SK-N-SH (cell line): ENCODE measurements at regions not wholly inside any gene's neighbourhood (a gene's known extent, or its start where the extent isn't known, plus 50 kb on each side); places are given as distances from the start of the nearest gene placed in this dataset.

Experiments
- CTCF ChIA-PET: fragments of 300-600, 350-600 bp; formaldehyde crosslinking; extraction: SDS; loops from one replicate; lab custom pipeline; 2021; lab: Yijun Ruan, JAX
- POLR2A ChIA-PET: fragments of 350-600 bp; sonication (Branson Sonifier 250); formaldehyde crosslinking; extraction: SDS; loops from one replicate; lab custom pipeline; 2020; ENCODE audit warnings: antibody characterized with exemption, inconsistent platforms; lab: Yijun Ruan, JAX
- DNase-seq: peaks from one replicate; pipeline ENCODE4 v3.0.0; 2012
- H2AFZ ChIP-seq: fragments of 200-600 bp; sonication (generic); 2 replicates; pipeline ENCODE4 v1.8.1; 2016; ENCODE audit warnings: antibody characterized with exemption, mild to moderate bottlenecking, low read depth
- H3F3A ChIP-seq: fragments of 200-600 bp; sonication (generic); replicated peaks from 2 replicates; pipeline ENCODE3; 2016; ENCODE audit warnings: antibody characterized with exemption, mild to moderate bottlenecking; ENCODE audit not compliant: insufficient read depth
- H3K27ac ChIP-seq, 2 experiments: fragments of 200-500 bp in 1 of 2; fragments of 200-600 bp in 1 of 2; sonication (Bioruptor generic) in 1 of 2; sonication (generic), shearing (Covaris generic) in 1 of 2; 2 replicates each; pipeline versions ENCODE4 v1.5.1 to v1.6.1; 2014 to 2016; ENCODE audit warnings: low read depth in 2 of 2, inconsistent platforms in 1 of 2, low read length in 1 of 2, mild to moderate bottlenecking in 1 of 2, mixed read lengths in 1 of 2
- H3K27me3 ChIP-seq: fragments of 200-600 bp; sonication (generic), shearing (Covaris generic); 2 replicates; pipeline ENCODE4 v1.6.1; 2016; ENCODE audit warnings: mixed run types; ENCODE audit not compliant: insufficient read depth
- H3K36me3 ChIP-seq, 2 experiments: fragments of 200-500 bp in 1 of 2; fragments of 200-600 bp in 1 of 2; sonication (Bioruptor generic) in 1 of 2; sonication (generic) in 1 of 2; replicated peaks in 1 of 2; 2 replicates each; pipeline versions ENCODE3 to v1.5.1; 2014 to 2016; ENCODE audit warnings: low read length in 1 of 2, mild to moderate bottlenecking in 1 of 2; ENCODE audit not compliant: insufficient read depth in 2 of 2, control insufficient read depth in 1 of 2
- H3K4me1 ChIP-seq, 2 experiments: fragments of 200-500 bp in 1 of 2; fragments of 200-600 bp in 1 of 2; sonication (Bioruptor generic) in 1 of 2; sonication (generic), shearing (Covaris generic) in 1 of 2; 2 replicates each; pipeline versions ENCODE4 v1.5.1 to v1.6.1; 2014 to 2016; ENCODE audit warnings: low read depth in 1 of 2, low read length in 1 of 2, mixed run types in 1 of 2; ENCODE audit not compliant: insufficient read depth in 2 of 2, control insufficient read depth in 1 of 2
- H3K4me2 ChIP-seq: fragments of 200-600 bp; sonication (generic), shearing (Covaris generic); 2 replicates; pipeline ENCODE4 v1.6.1; 2017; ENCODE audit warnings: mixed run types
- H3K4me3 ChIP-seq, 2 experiments: fragments of 200-500 bp in 1 of 2; fragments of 200-600 bp in 1 of 2; sonication (Bioruptor generic) in 1 of 2; sonication (generic), shearing (Covaris generic) in 1 of 2; 2 replicates each; pipeline versions ENCODE4 v1.5.1 to v1.8.1; 2014 to 2016; ENCODE audit warnings: low read depth in 2 of 2, inconsistent platforms in 1 of 2, low read length in 1 of 2, mild to moderate bottlenecking in 1 of 2, mixed read lengths in 1 of 2, moderate library complexity in 1 of 2
- H3K79me2 ChIP-seq: fragments of 200-600 bp; sonication (generic); 2 replicates; pipeline ENCODE4 v1.8.1; 2017; ENCODE audit warnings: mild to moderate bottlenecking; ENCODE audit not compliant: insufficient read depth
- H3K9ac ChIP-seq: fragments of 200-600 bp; sonication (generic); 2 replicates; pipeline ENCODE4 v1.6.1; 2017; ENCODE audit warnings: mixed run types
- H3K9me2 ChIP-seq: fragments of 200-600 bp; sonication (generic); 2 replicates; pipeline ENCODE4 v1.6.1; 2017; ENCODE audit warnings: mixed run types
- H3K9me3 ChIP-seq: fragments of 200-600 bp; sonication (generic); 2 replicates; pipeline ENCODE4 v1.6.1; 2017; ENCODE audit warnings: mixed run types, mild to moderate bottlenecking, moderate library complexity
- H4K20me1 ChIP-seq: fragments of 200-600 bp; sonication (generic); 2 replicates; pipeline ENCODE4 v1.6.1; 2017; ENCODE audit warnings: mild to moderate bottlenecking, mixed run types; ENCODE audit not compliant: insufficient read depth
- ELF1 ChIP-seq: IDR thresholded peaks from 2 replicates; pipeline ENCODE4 v1.4.0; 2012
- EP300 ChIP-seq, 2 experiments: IDR thresholded peaks; 2 replicates each; pipeline versions ENCODE4 v1.4.0 to v1.6.1; 2012; ENCODE audit warnings: borderline replicate concordance in 1 of 2, low read depth in 1 of 2, low read length in 1 of 2
- FOXJ3 ChIP-seq: sonication (generic); formaldehyde crosslinking; IDR thresholded peaks from 2 replicates; pipeline ENCODE4 v1.5.1; 2020; ENCODE audit warnings: mild to moderate bottlenecking, missing genetic modification reagents
- FOXM1 ChIP-seq: IDR thresholded peaks from 2 replicates; pipeline ENCODE4 v1.4.0; 2012; ENCODE audit warnings: low read depth, mild to moderate bottlenecking
- GABPA ChIP-seq: IDR thresholded peaks from 2 replicates; pipeline ENCODE4 v1.4.0; 2012; ENCODE audit warnings: low read depth, mild to moderate bottlenecking
- MEF2A ChIP-seq: IDR thresholded peaks from 2 replicates; pipeline ENCODE4 v1.4.0; 2012; ENCODE audit warnings: low read depth, borderline replicate concordance
- MXI1 ChIP-seq: IDR thresholded peaks from 2 replicates; pipeline ENCODE4 v1.6.1; 2012; ENCODE audit warnings: mild to moderate bottlenecking, low read depth, low read length, improper control_type of control experiment
- RAD21 ChIP-seq: IDR thresholded peaks from 2 replicates; pipeline ENCODE4 v1.6.1; 2012; ENCODE audit warnings: mild to moderate bottlenecking, low read length
- RCOR1 ChIP-seq: fragments of 150-350 bp; IDR thresholded peaks from 2 replicates; pipeline ENCODE4 v1.6.1; 2017; ENCODE audit warnings: antibody characterized with exemption, low read length
- RFX5 ChIP-seq: IDR thresholded peaks from 2 replicates; pipeline ENCODE4 v1.6.1; 2012; ENCODE audit warnings: mild to moderate bottlenecking, improper control_type of control experiment, low read length
- RXRA ChIP-seq: IDR thresholded peaks from 2 replicates; pipeline ENCODE4 v1.4.0; 2012; ENCODE audit warnings: low read depth, mild to moderate bottlenecking, borderline replicate concordance
- TAF1 ChIP-seq: IDR thresholded peaks from 2 replicates; pipeline ENCODE4 v1.6.1; 2012; ENCODE audit warnings: low read depth, mild to moderate bottlenecking, low read length, moderate library complexity, borderline replicate concordance
- TCF12 ChIP-seq: IDR thresholded peaks from 2 replicates; pipeline ENCODE4 v1.4.0; 2012
- YY1 ChIP-seq: IDR thresholded peaks from 2 replicates; pipeline ENCODE4 v1.4.0; 2012; ENCODE audit warnings: low read depth, mild to moderate bottlenecking
- WGBS: methylation state at CpG from one replicate; pipeline ENCODE4 v1.1.6; 2017; ENCODE audit warnings: low lambda C conversion rate; 5-methylcytosine and 5-hydroxymethylcytosine counted together
- TF ChIP-seq, protein P1 (sequence below): fragments of 200-600 bp; sonication (generic); IDR thresholded peaks from 2 replicates; pipeline ENCODE4 v1.6.1; 2017; ENCODE audit warnings: antibody characterized with exemption, mild to moderate bottlenecking, moderate library complexity
- TF ChIP-seq, protein P2 (sequence below): fragments of 150-350 bp; IDR thresholded peaks from 2 replicates; pipeline ENCODE4 v1.6.1; 2016; ENCODE audit warnings: mild to moderate bottlenecking, low read depth, low read length
- TF ChIP-seq, protein P3 (sequence below): IDR thresholded peaks from 2 replicates; pipeline ENCODE4 v1.6.1; 2012; ENCODE audit warnings: mild to moderate bottlenecking, low read depth, low read length, moderate library complexity
- TF ChIP-seq, protein P4 (sequence below): fragments of 150-350 bp; IDR thresholded peaks from 2 replicates; pipeline ENCODE4 v1.6.1; 2017; ENCODE audit warnings: antibody characterized with exemption, low read length, low read depth, borderline replicate concordance

DNA sequence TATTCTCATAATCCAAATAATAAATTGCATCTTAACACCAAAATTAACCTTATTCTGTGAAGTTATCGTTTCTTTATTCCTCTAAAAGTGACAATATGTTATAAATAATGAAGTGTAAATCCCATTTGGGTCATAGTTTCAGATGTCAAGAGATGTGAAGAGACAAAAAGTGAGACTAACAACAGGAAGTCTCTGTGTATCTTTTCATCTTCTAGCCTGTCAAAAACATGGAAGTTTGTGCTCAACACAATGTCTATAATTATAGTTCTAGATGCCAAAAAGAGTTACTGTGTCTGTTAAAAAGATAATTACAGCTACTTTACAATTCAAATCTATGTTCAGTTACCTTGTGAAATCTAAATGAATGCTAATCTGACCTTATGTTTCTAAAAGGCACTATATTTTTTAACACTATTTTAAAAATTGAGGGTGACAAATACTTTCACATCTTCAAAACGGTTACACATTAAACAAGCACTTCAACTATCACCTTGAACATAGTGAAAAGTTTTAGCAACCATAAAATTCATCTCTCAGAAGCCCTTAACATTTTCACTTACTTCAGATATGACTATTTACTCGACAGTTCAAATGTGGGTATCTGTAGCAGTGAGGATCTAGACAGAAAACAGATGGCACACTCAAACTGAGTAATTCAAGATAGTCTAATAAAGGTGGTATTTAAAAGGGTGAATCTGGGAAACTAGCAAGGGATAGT is 509.8 kb downstream of the ARAP2 start:
- no peak overlapping the region for H3K9ac ChIP-seq
- H2AFZ ChIP-seq: no peak overlapping the region
- H4K20me1 ChIP-seq: no peaks in the 10 kb centered on the region
- H3F3A ChIP-seq: no peaks in the 10 kb centered on the region
- DNase-seq: no peak
- H3K9me2 ChIP-seq: no peaks in the 10 kb centered on the region
- H3K36me3 ChIP-seq: no peaks in the 10 kb centered on the region
- no peaks in the 10 kb centered on the region for H3K9me3 ChIP-seq
- ChIA-PET CTCF (interaction anchor here (0.6 kb wide), 1 partner anchor 1750 kb away, joined by 3 read pairs; no protein-coding TSS in a partner anchor), POLR2A (no interaction called here)
- H3K4me3 ChIP-seq: no peak overlapping the region
- TF ChIP-seq RFX5: no peak
- no peak for TF ChIP-seq TAF1
- TF ChIP-seq, protein P1, sequence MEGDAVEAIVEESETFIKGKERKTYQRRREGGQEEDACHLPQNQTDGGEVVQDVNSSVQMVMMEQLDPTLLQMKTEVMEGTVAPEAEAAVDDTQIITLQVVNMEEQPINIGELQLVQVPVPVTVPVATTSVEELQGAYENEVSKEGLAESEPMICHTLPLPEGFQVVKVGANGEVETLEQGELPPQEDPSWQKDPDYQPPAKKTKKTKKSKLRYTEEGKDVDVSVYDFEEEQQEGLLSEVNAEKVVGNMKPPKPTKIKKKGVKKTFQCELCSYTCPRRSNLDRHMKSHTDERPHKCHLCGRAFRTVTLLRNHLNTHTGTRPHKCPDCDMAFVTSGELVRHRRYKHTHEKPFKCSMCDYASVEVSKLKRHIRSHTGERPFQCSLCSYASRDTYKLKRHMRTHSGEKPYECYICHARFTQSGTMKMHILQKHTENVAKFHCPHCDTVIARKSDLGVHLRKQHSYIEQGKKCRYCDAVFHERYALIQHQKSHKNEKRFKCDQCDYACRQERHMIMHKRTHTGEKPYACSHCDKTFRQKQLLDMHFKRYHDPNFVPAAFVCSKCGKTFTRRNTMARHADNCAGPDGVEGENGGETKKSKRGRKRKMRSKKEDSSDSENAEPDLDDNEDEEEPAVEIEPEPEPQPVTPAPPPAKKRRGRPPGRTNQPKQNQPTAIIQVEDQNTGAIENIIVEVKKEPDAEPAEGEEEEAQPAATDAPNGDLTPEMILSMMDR: no peak
- TF ChIP-seq FOXM1: no peak
- TF ChIP-seq EP300 (IDR thresholded peaks at IDR 0.05; ENCODE audit: borderline replicate concordance in 1 of 2, low read depth in 1 of 2, low read length in 1 of 2): no peak
- TF ChIP-seq RCOR1: no peak
- 5% methylated on average over 3 of the region's 3 CpGs for WGBS
- no peaks in the 10 kb centered on the region for H3K4me1 ChIP-seq
- H3K27ac ChIP-seq: no peak overlapping the region
- no peaks in the 10 kb centered on the region for H3K79me2 ChIP-seq
- H3K27me3 ChIP-seq: no peaks in the 10 kb centered on the region
- no peak overlapping the region for H3K4me2 ChIP-seq

DNA sequence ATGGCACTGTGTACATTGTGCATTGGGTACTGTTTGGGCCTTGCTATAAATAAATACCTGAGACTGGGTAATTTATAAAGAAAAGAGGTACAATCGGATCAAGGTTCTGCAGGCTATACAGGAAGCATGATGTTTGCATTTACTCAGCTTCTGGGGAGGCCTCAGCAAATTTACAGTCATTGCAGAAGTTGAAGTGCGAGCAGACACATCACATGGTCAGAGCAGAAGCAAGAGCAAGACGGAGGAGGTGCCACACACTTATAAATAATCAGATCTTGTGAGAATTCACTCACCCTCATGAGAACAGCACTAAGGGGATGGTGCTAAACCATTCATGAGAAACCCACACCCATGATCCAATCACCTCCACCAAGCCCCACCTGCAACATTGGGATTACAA is 505.0 kb downstream of the ARAP2 start:
- Histone ChIP-seq H4K20me1 (no peaks in the 10 kb centered on the region), H3K4me3 (no peak overlapping the region), H3K9me3 (no peaks in the 10 kb centered on the region)

More for the DNA sequence above, 505.0 kb downstream of the ARAP2 start:
- no peaks in the 10 kb centered on the region for H3F3A ChIP-seq
- no peak overlapping the region for H3K9ac ChIP-seq
- ChIA-PET CTCF (no interaction called here), POLR2A (no interaction called here)
- no peaks in the 10 kb centered on the region for H3K4me1 ChIP-seq
- H3K4me2 ChIP-seq: no peak overlapping the region
- TF ChIP-seq YY1 (no peak), FOXJ3 (no peak), RXRA (no peak), ELF1 (no peak), RAD21 (no peak), MEF2A (no peak), GABPA (no peak), MXI1 (no peak), RFX5 (no peak), TCF12 (no peak)
- TF ChIP-seq, protein P1: no peak
- TF ChIP-seq, protein P2, sequence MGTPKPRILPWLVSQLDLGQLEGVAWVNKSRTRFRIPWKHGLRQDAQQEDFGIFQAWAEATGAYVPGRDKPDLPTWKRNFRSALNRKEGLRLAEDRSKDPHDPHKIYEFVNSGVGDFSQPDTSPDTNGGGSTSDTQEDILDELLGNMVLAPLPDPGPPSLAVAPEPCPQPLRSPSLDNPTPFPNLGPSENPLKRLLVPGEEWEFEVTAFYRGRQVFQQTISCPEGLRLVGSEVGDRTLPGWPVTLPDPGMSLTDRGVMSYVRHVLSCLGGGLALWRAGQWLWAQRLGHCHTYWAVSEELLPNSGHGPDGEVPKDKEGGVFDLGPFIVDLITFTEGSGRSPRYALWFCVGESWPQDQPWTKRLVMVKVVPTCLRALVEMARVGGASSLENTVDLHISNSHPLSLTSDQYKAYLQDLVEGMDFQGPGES: no peak
- TF ChIP-seq, protein P3, sequence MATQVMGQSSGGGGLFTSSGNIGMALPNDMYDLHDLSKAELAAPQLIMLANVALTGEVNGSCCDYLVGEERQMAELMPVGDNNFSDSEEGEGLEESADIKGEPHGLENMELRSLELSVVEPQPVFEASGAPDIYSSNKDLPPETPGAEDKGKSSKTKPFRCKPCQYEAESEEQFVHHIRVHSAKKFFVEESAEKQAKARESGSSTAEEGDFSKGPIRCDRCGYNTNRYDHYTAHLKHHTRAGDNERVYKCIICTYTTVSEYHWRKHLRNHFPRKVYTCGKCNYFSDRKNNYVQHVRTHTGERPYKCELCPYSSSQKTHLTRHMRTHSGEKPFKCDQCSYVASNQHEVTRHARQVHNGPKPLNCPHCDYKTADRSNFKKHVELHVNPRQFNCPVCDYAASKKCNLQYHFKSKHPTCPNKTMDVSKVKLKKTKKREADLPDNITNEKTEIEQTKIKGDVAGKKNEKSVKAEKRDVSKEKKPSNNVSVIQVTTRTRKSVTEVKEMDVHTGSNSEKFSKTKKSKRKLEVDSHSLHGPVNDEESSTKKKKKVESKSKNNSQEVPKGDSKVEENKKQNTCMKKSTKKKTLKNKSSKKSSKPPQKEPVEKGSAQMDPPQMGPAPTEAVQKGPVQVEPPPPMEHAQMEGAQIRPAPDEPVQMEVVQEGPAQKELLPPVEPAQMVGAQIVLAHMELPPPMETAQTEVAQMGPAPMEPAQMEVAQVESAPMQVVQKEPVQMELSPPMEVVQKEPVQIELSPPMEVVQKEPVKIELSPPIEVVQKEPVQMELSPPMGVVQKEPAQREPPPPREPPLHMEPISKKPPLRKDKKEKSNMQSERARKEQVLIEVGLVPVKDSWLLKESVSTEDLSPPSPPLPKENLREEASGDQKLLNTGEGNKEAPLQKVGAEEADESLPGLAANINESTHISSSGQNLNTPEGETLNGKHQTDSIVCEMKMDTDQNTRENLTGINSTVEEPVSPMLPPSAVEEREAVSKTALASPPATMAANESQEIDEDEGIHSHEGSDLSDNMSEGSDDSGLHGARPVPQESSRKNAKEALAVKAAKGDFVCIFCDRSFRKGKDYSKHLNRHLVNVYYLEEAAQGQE: no peak
- TF ChIP-seq, protein P4, sequence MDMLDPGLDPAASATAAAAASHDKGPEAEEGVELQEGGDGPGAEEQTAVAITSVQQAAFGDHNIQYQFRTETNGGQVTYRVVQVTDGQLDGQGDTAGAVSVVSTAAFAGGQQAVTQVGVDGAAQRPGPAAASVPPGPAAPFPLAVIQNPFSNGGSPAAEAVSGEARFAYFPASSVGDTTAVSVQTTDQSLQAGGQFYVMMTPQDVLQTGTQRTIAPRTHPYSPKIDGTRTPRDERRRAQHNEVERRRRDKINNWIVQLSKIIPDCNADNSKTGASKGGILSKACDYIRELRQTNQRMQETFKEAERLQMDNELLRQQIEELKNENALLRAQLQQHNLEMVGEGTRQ: no peak
- no peaks in the 10 kb centered on the region for H3K79me2 ChIP-seq
- H3K27ac ChIP-seq: no peak overlapping the region
- H3K9me2 ChIP-seq: no peaks in the 10 kb centered on the region
- no peak for DNase-seq
- WGBS: 4% methylated on average over 3 of the region's 3 CpGs
- H3K27me3 ChIP-seq: no peaks in the 10 kb centered on the region
- no peaks in the 10 kb centered on the region for H3K36me3 ChIP-seq
- H2AFZ ChIP-seq: no peak overlapping the region
